ENCODE measurements at regions not wholly inside any gene's neighbourhood (a gene's known extent, or its start where the extent isn't known, plus 50 kb on each side); places are given as distances from the start of the nearest gene placed in this dataset.
"Not testable (repeated sequence)": the region's sequence is repeated elsewhere in the genome, so short reads cannot be mapped to it uniquely, and the experiment has no call there.

DNA sequence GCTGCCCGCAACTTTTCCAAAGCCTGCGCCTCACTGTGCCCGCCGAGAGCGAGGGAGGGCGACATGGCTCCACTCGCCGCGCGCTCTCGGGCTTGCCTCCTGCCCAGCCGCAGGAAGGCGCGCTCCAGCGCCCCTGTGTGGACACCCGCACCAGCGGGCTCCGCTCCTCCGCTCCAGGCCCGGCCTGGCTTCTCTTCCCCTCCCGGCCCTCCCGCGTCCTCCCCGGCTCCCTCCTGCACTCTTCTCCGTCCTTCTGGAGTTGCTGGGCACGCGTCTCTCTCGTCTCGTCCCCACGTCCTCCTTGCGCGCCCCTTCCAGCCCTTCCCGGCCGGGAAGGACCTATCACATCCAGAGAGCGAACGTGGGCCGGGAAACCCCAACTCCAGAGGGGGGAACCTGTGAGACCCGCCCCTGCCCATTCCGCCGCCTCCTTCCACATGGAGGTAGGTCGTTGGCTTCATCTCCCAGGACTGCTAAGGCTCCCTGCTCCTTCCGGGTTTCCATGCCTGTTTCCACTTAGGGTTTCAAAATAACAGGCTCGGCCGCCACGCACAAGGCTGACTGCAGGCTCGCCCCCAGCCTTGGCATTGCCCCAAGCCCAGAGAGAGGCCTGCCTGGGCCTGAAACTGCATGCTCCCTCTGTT lies 175.4 kb downstream of the ATP6V0E2 start:
- H3K36me3 ChIP-seq (ENCODE audit: insufficient read depth, insufficient read length, low read length); H3K9me3 ChIP-seq (ENCODE audit: insufficient read depth, low read length); H3K27me3 ChIP-seq (ENCODE audit: insufficient read depth, insufficient read length); H3K4me1 ChIP-seq (ENCODE audit: insufficient read depth, insufficient read length); DNase-seq (ENCODE audit: low read depth, low spot score): not testable (repeated sequence)
- H3K4me3 ChIP-seq (ENCODE audit: insufficient read length, low read depth), result peak overlapping the region; percentile 40
- H3K9ac ChIP-seq (ENCODE audit: insufficient read length, low read depth), result peak overlapping the region; percentile 72

DNA sequence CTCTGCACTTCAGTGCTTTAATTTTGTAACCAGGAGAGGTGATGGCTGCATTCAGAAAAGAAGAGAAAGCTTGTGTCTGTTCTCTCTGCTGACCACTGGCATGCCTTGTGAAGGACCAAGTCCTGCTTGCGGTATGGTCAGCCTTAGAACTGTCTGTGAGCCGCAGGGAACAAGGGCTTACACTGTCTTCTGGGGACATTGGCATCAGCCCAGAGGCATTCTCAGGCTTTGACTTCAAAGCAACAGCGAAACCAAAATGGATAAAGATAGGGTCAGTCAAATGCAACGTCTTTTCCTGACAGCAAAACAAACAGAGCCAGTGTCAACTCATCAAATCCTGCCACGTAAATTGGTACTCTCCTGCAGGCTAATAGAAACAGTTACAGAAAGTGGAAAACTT lies 179.6 kb downstream of the ATP6V0E2 start:
- DNase-seq (ENCODE audit: low read depth, low spot score); H3K36me3 ChIP-seq (ENCODE audit: insufficient read depth, insufficient read length, low read length); H3K4me3 ChIP-seq (ENCODE audit: insufficient read length, low read depth); H3K4me1 ChIP-seq (ENCODE audit: insufficient read depth, insufficient read length); H3K9ac ChIP-seq (ENCODE audit: insufficient read length, low read depth); H3K27me3 ChIP-seq (ENCODE audit: insufficient read depth, insufficient read length); H3K9me3 ChIP-seq (ENCODE audit: insufficient read depth, low read length): not testable (repeated sequence)

DNA sequence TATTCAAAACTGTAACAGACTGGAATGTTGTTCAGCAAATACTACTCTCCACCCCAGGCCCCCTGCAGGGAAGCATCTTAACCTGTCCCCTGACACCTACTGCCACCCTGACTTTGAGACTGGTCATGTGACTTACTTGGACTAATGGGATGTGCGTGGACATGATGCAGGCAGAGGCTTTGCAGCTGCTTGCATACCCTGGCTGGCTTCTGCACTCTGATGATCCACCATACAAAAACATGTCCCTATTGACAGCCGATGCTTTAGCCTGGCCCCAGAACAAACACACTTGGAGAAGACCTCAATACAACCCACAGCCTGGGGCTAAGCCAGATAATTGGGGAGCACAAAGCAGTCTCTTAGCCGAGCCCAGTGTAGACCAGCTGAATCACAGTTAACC lies 180.5 kb downstream of the ATP6V0E2 start:
- H3K9me3 ChIP-seq (ENCODE audit: insufficient read depth, low read length); H3K4me1 ChIP-seq (ENCODE audit: insufficient read depth, insufficient read length); DNase-seq (ENCODE audit: low read depth, low spot score); H3K9ac ChIP-seq (ENCODE audit: insufficient read length, low read depth); H3K4me3 ChIP-seq (ENCODE audit: insufficient read length, low read depth); H3K27me3 ChIP-seq (ENCODE audit: insufficient read depth, insufficient read length); H3K36me3 ChIP-seq (ENCODE audit: insufficient read depth, insufficient read length, low read length): not testable (repeated sequence)

DNA sequence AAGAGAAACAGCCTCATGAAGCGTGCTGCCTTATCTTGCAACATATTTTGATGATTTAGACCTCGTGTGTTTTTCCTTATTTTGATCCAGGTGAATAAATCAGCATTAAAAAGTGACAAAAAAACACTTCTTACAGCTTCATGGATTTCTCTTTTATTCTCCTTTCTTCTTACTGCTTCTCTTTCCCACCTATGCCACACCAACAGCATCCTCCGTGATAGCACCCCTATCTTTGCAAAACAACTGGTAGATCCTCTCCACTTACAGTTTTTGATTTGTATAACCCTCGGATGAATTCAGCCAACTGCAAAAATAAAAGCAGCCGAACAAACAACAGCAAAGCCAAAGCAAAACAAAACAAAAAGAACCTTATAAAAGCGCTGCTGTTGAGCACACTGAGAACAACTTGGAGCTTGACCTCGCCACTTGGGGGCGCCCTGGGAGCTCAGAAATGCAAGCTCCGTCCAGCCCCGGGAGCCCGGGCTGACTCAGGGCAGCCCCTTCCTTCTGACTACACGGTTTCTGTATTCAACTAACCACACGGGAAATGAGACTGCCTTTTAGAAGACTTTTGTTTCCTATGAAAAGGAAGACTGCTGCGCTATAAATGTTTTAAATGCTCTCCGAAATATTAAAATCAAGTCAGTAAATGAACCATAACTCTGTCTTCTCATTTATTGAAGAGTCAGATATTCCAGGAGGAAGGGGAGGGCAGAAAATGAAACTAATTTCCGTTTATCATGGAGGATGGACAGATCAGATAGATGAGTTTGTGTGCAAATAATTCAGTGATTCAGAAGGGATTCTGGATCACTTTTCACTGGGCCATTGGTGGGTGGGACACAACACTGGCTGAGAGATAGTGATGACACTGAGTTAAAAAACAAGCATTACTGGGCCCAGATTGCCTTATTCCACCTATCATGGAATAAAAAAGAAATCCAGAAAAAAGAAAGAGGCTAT lies 186.8 kb downstream of the ATP6V0E2 start:
- H3K4me3 ChIP-seq (ENCODE audit: insufficient read length, low read depth); H3K4me1 ChIP-seq (ENCODE audit: insufficient read depth, insufficient read length); H3K27me3 ChIP-seq (ENCODE audit: insufficient read depth, insufficient read length); H3K9me3 ChIP-seq (ENCODE audit: insufficient read depth, low read length); DNase-seq (ENCODE audit: low read depth, low spot score); H3K9ac ChIP-seq (ENCODE audit: insufficient read length, low read depth); H3K36me3 ChIP-seq (ENCODE audit: insufficient read depth, insufficient read length, low read length): not testable (repeated sequence)

DNA sequence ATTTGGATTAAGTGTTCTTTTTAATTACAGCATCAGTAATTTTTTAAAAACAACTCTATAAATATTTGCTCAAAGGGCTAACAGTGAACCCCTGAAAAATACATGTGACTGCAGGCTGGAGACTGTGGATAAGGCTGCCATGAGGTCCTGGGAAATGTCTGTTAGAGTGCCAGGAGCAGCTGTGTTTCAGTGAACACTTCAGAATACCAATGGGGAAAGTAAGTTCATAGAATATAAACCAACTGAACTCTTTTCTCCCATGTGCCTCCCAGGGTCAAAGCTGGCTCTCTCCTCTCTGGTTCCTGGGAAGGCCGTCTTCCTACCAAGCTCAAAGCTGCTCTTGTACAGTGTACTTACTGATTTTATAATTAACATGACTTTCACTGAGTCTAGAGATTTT lies 189.4 kb downstream of the ATP6V0E2 start:
- H3K9me3 ChIP-seq (ENCODE audit: insufficient read depth, low read length); H3K27me3 ChIP-seq (ENCODE audit: insufficient read depth, insufficient read length); H3K9ac ChIP-seq (ENCODE audit: insufficient read length, low read depth); H3K4me1 ChIP-seq (ENCODE audit: insufficient read depth, insufficient read length); H3K4me3 ChIP-seq (ENCODE audit: insufficient read length, low read depth); DNase-seq (ENCODE audit: low read depth, low spot score); H3K36me3 ChIP-seq (ENCODE audit: insufficient read depth, insufficient read length, low read length): not testable (repeated sequence)

DNA sequence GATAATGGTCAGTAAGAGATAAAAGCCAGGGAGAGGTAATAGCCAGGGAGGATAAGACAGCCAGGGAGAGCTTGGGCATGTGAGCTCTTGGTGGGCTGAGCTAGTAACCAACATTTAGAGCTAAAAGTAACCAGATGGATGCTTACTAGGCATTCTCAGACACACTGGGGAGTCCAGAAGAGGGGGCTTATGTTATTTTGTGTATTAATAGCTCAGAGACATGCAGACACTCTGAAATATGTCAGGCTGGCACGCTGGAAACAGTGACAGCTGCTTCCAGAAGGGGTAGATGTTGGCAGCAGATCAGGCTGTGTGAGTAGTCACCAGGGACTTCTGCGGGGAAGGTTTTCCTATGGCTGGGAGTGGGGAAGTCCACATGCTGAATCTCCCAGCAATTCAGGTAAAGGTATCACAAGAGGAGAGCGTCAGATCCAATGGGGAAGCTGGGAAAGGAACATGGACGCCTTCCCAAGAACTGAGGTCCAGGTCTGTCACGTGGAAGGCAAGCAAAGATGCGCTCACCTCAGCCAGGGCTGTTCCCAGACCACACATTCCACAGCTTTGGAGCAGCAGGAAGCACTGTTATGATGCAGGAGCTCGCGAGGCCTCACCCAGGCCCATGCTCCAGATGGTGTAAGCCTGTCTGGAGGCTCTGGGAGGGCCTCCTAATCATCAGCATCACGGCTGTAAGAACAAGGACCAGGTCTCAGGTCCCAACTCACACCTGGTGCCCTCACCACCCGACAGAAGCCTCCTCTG lies 196.0 kb downstream of the ATP6V0E2 start:
- not testable (repeated sequence) for H3K4me1 ChIP-seq (ENCODE audit: insufficient read depth, insufficient read length); H3K27me3 ChIP-seq (ENCODE audit: insufficient read depth, insufficient read length); H3K36me3 ChIP-seq (ENCODE audit: insufficient read depth, insufficient read length, low read length); H3K4me3 ChIP-seq (ENCODE audit: insufficient read length, low read depth); DNase-seq (ENCODE audit: low read depth, low spot score); H3K9me3 ChIP-seq (ENCODE audit: insufficient read depth, low read length); H3K9ac ChIP-seq (ENCODE audit: insufficient read length, low read depth)

DNA sequence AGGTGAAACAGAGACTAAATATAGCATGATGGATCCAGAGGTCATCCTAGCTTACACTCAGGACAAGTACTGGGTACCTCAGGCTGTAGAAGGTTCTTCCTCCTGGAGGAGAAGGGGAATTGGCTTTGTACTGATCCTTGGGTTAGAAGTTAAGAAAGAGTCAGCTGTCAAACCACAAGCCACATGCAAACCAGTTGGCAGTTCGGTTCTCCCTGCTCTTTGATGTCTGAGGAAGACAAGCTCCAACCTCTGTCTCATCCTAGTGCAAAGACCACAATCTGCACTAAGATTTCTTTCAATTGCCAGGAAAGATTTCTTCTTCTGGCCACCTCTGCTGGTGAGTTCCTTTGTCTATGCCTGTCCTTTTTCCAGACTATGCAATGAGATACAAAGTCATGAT lies 203.8 kb downstream of the ATP6V0E2 start:
- not testable (repeated sequence) for H3K36me3 ChIP-seq (ENCODE audit: insufficient read depth, insufficient read length, low read length); H3K9ac ChIP-seq (ENCODE audit: insufficient read length, low read depth)

DNA sequence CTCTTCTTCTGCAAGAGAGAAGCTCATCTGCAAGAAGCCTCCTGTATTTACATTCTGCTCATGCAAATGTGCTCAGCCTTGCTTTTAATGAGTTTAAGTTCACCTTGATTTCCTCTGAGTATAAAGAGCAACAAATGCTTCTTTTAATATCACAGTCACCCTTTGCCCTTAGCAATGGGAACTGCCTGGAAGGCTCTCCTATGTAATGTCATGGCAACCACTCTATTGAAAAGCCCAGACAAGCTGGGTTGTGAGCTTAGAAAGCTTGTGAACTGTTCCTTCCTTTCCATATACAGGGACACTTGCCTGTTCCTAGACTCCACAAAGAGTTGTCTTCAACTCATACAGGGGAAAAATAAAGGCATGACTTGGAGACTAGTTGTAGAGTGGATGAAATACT lies 208.1 kb downstream of the ATP6V0E2 start:
- H3K27me3 ChIP-seq (ENCODE audit: insufficient read depth, insufficient read length); H3K4me3 ChIP-seq (ENCODE audit: insufficient read length, low read depth); DNase-seq (ENCODE audit: low read depth, low spot score); H3K4me1 ChIP-seq (ENCODE audit: insufficient read depth, insufficient read length); H3K36me3 ChIP-seq (ENCODE audit: insufficient read depth, insufficient read length, low read length); H3K9me3 ChIP-seq (ENCODE audit: insufficient read depth, low read length); H3K9ac ChIP-seq (ENCODE audit: insufficient read length, low read depth): not testable (repeated sequence)

More for the DNA sequence above, 203.8 kb downstream of the ATP6V0E2 start:
- DNase-seq (ENCODE audit: low read depth, low spot score); H3K9me3 ChIP-seq (ENCODE audit: insufficient read depth, low read length); H3K27me3 ChIP-seq (ENCODE audit: insufficient read depth, insufficient read length); H3K4me3 ChIP-seq (ENCODE audit: insufficient read length, low read depth); H3K4me1 ChIP-seq (ENCODE audit: insufficient read depth, insufficient read length): not testable (repeated sequence)

DNA sequence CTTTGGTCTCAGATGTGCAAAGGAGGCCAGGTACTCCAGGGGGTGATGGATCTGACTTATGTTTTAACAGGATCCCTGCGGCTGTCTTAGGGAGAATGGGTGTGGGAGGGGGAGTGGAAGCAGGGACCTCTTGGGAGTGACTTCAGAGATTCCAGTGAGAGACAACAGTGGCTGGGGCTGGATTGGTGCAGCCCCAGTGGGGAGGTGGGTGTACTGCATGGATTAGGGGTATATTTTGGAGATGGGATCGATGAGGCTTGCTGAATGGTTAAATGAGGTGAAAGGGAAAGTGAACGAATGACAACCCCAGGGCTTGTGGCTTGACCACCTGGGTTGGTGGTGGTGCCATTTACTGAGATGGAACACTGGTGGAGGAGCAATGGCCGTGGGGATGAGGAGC lies 211.0 kb downstream of the ATP6V0E2 start:
- not testable (repeated sequence) for H3K36me3 ChIP-seq (ENCODE audit: insufficient read depth, insufficient read length, low read length); DNase-seq (ENCODE audit: low read depth, low spot score); H3K9me3 ChIP-seq (ENCODE audit: insufficient read depth, low read length); H3K4me1 ChIP-seq (ENCODE audit: insufficient read depth, insufficient read length); H3K9ac ChIP-seq (ENCODE audit: insufficient read length, low read depth); H3K27me3 ChIP-seq (ENCODE audit: insufficient read depth, insufficient read length); H3K4me3 ChIP-seq (ENCODE audit: insufficient read length, low read depth)

DNA sequence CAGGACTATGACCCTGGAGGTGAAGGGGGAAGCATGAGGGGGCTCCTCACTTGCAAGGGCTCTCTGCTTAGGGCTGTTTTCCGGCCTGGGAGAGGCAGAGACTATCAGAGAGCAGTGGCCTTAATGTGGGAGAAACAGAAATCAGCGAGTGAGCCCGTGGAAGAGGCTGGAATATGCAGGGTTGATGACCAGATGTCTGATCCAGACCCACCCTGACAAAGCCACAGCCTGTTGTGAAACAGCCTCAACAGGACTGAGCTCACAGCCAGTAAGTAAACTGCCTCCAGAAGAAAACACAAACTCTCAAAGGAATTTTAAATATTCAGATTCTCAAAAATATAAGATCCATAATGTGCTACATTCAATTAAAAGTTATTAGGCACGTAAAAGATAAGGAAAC lies 213.7 kb downstream of the ATP6V0E2 start:
- H3K4me1 ChIP-seq (ENCODE audit: insufficient read depth, insufficient read length); DNase-seq (ENCODE audit: low read depth, low spot score); H3K27me3 ChIP-seq (ENCODE audit: insufficient read depth, insufficient read length); H3K36me3 ChIP-seq (ENCODE audit: insufficient read depth, insufficient read length, low read length); H3K9me3 ChIP-seq (ENCODE audit: insufficient read depth, low read length); H3K4me3 ChIP-seq (ENCODE audit: insufficient read length, low read depth); H3K9ac ChIP-seq (ENCODE audit: insufficient read length, low read depth): not testable (repeated sequence)

DNA sequence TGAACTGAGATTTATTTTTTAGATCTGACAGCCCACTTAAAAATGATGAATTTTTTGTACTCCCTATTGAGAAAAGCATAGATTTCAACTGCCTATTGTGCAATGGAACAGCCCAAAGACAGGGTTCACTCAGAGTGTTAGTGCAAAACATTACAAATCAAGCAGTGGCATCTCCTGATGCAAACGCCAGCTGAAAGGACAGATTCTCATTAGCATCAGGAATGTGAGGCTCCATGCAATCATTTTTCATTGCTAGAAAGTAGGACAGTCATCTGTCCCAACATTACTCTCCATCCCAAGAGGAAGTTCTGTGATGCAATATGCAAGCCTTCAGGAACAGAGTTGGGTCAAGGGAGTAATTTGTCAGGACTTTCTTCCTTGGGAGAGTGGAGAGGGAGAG lies 215.4 kb downstream of the ATP6V0E2 start:
- H3K9ac ChIP-seq (ENCODE audit: insufficient read length, low read depth); H3K4me3 ChIP-seq (ENCODE audit: insufficient read length, low read depth); H3K27me3 ChIP-seq (ENCODE audit: insufficient read depth, insufficient read length); H3K4me1 ChIP-seq (ENCODE audit: insufficient read depth, insufficient read length); H3K36me3 ChIP-seq (ENCODE audit: insufficient read depth, insufficient read length, low read length); H3K9me3 ChIP-seq (ENCODE audit: insufficient read depth, low read length); DNase-seq (ENCODE audit: low read depth, low spot score): not testable (repeated sequence)
